Left lung (tissue), 4 donors: ENCODE measurements at regions not wholly inside any gene's neighbourhood (a gene's known extent, or its start where the extent isn't known, plus 50 kb on each side); places are given as distances from the start of the nearest gene placed in this dataset.
"Not testable (repeated sequence)": the region's sequence is repeated elsewhere in the genome, so short reads cannot be mapped to it uniquely, and the experiment has no call there.

ENCODE experiments used
- ATAC-seq: fragments of 200-7000 bp; cut with Tn5 transposase; one replicate; pipeline ENCODE4 v1.9.1; 2020; ENCODE audit warnings: moderate library complexity
- DNase-seq, 4 donors: peaks; one replicate each; pipeline ENCODE4 v3.0.0-alpha.2; 2013 to 2020
- H3K27ac ChIP-seq, 2 donors: fragments of 200-600 bp; sonication (generic) in 1 of 2; one replicate each; pipeline versions ENCODE4 v1.5.0 to v1.8.0; 2020 to 2021
- H3K27me3 ChIP-seq, 2 donors: fragments of 200-600 bp; sonication (generic) in 1 of 2; one replicate each; pipeline versions ENCODE4 v1.5.0 to v1.8.0; 2020 to 2021
- H3K36me3 ChIP-seq, 2 donors: fragments of 200-600 bp; sonication (generic) in 1 of 2; one replicate each; pipeline versions ENCODE4 v1.5.0 to v1.8.0; 2020 to 2021
- H3K4me1 ChIP-seq, 2 donors: fragments of 200-600 bp; one replicate each; pipeline ENCODE4 v1.8.0; 2021
- H3K4me3 ChIP-seq, 2 donors: fragments of 200-600 bp; sonication (generic) in 1 of 2; one replicate each; pipeline versions ENCODE4 v1.5.0 to v1.8.0; 2020 to 2021; ENCODE audit warnings: mild to moderate bottlenecking in 1 of 2
- H3K9me3 ChIP-seq, 2 donors: fragments of 200-600 bp; sonication (generic) in 1 of 2; one replicate each; pipeline versions ENCODE4 v1.5.0 to v1.8.0; 2020 to 2021
- intact Hi-C, 2 donors: fragments of 100-400 bp; cut with DNase I; formaldehyde crosslinking; loops; one replicate each; pipeline versions ENCODE4 v1.11.2 to v1.14.2; 2022
- TF ChIP-seq, protein P1 (sequence below), 2 donors: fragments of 200-600 bp; sonication (generic) in 1 of 2; IDR thresholded peaks; one replicate each; pipeline versions ENCODE4 v1.5.0 to v1.8.0; 2021; ENCODE audit warnings: antibody characterized with exemption in 2 of 2
- donor health status: DM: no; HTN: yes; CAD: no.
- donor health status: DM: no; HTN: no; CAD: no.

DNA sequence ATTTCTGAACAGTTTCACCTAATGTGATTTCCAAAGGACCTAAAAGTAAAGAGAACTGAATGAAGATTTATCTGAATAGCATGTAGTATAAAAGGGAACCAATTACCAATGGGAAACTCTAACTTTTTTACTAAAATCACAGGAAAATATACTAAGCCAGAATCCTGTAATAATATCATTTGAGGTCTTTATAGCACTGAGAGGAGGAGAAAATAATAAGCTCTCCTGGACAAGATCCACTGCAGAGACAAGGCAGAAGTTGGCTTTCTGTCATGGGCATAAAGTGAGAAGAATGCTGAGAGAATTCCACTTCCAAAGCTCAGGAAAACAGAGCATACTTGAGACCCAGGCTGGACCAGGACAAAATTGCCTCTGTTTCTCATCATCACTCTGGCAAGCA is 1131.4 kb downstream of the SORCS1 start:
- Histone ChIP-seq H3K9me3 (peaks cover 0 to 4% of the 10 kb centered on the region in 2 donors), H3K27ac (no peak overlapping the region), H3K4me3 (no peak overlapping the region), H3K36me3 (no peaks in the 10 kb centered on the region), H3K27me3 (no peaks in the 10 kb centered on the region), H3K4me1 (no peaks in the 10 kb centered on the region)
- intact Hi-C loops = no loop called here
- TF ChIP-seq, protein P1, sequence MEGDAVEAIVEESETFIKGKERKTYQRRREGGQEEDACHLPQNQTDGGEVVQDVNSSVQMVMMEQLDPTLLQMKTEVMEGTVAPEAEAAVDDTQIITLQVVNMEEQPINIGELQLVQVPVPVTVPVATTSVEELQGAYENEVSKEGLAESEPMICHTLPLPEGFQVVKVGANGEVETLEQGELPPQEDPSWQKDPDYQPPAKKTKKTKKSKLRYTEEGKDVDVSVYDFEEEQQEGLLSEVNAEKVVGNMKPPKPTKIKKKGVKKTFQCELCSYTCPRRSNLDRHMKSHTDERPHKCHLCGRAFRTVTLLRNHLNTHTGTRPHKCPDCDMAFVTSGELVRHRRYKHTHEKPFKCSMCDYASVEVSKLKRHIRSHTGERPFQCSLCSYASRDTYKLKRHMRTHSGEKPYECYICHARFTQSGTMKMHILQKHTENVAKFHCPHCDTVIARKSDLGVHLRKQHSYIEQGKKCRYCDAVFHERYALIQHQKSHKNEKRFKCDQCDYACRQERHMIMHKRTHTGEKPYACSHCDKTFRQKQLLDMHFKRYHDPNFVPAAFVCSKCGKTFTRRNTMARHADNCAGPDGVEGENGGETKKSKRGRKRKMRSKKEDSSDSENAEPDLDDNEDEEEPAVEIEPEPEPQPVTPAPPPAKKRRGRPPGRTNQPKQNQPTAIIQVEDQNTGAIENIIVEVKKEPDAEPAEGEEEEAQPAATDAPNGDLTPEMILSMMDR (IDR thresholded peaks at IDR 0.05) = no peak
- ATAC-seq = no peak
- DNase-seq = no peak

DNA sequence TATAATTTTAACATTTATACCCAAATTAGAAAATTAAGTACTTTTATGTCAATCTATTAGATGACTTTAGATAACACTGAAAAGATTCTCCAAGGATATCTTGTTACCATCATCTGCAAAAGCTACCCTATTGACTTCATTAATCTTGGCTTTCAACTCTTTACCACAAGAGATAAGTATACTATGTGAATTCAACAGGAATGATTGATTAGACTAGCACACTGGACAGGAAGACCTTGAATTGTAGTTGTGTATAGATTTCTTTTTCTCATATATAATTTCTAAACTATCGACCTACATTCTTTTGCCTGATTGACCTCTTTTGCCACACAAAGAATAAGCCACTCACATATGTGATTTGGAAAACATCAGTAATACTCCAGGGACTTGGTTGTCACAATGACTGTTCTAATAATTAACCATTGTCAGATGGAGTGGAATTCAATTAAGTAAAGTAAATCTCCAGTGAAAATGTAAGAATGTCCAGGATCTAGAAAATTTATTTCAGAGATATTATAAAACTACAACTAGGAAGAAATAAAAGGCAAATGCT is 1132.0 kb downstream of the SORCS1 start:
- Histone ChIP-seq H3K9me3 (peaks cover 0 to 4% of the 10 kb centered on the region in 2 donors), H3K27me3 (no peaks in the 10 kb centered on the region), H3K4me1 (no peaks in the 10 kb centered on the region), H3K4me3 (no peak overlapping the region), H3K27ac (no peak overlapping the region), H3K36me3 (no peaks in the 10 kb centered on the region)
- ATAC-seq (no peak), DNase-seq (no peak)
- TF ChIP-seq, protein P1 (IDR thresholded peaks at IDR 0.05) = no peak
- intact Hi-C loops = no loop called here

DNA sequence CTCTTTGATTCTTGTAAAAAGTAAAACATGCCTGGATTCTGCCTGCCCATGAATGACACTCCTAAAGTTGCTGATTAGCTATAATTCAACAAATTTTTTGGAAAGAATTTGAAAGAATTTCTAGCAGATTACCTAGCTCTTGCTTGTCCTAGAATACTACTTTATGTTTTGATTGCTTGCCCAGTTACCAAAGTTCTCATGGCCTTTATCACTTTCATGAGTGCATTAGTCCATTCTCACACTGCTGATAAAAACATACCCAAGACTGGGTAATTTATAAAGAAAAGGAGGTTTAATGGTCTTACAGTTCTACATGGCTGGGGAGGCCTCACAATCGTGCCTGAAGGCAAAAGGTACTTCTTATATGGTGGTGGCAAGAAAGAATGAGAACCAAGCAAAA is 1137.3 kb downstream of the SORCS1 start:
- no peaks in the 10 kb centered on the region for H3K9me3 ChIP-seq
- no peaks in the 10 kb centered on the region for H3K36me3 ChIP-seq
- H3K4me3 ChIP-seq = no peak overlapping the region
- intact Hi-C loops = no loop called here
- TF ChIP-seq, protein P1 (IDR thresholded peaks at IDR 0.05) = no peak
- no peaks in the 10 kb centered on the region for H3K27me3 ChIP-seq
- H3K27ac ChIP-seq = no peak overlapping the region
- H3K4me1 ChIP-seq = no peaks in the 10 kb centered on the region
- DNase-seq (no peak), ATAC-seq (no peak)

DNA sequence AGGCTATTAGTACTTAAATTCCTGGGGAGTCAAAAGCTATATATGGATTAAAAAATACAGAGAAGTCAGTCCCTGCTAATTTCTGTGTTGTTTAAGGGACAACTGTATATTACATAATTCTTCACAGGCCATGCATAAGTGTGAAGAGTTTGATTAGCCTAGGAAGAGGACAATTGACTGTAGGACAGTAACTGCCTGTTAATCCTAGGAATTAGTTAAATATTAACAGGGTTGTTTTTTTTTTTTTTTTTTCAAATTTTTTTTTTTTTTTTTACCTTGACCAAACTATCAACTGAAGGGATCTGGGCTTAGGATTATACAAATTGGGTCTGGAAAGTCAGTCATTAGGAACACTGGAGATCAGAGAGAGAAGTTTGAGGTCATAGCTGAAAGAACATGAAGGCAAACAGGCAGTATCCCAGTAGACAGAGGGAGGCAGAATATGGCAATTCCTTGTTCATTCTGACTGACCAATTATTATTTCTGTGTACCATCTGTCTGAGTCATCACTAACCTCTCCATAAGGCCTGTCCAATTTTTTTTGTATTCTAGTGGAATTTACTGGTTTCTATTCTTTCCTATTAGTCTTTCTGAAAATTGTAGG is 1139.2 kb downstream of the SORCS1 start:
- DNase-seq (no peak), ATAC-seq (no peak)
- Histone ChIP-seq H3K27me3 (no peaks in the 10 kb centered on the region), H3K4me1 (no peaks in the 10 kb centered on the region), H3K9me3 (no peaks in the 10 kb centered on the region), H3K36me3 (no peaks in the 10 kb centered on the region), H3K27ac (no peak overlapping the region), H3K4me3 (no peak overlapping the region)
- TF ChIP-seq, protein P1 (IDR thresholded peaks at IDR 0.05) = no peak
- intact Hi-C loops = no loop called here

DNA sequence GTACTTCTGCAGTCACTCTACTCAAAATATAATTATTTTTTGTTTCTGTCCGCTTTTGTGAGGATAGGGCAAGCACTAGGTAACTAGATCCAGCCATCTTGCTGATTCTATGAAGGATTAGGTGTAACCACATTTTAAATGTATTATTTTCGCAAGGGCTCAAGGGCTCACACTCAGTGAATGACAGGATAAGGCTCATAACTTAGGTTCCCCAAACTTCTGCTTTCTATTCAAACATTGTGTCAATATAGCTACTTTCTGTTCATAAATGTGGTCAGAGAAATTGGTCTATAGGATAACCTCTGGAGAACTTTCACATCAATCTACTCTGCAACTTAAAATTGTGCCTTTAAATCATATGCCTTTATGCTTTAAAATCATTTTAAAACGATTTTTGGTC is 1141.2 kb downstream of the SORCS1 start:
- no peak overlapping the region for H3K4me3 ChIP-seq
- H3K4me1 ChIP-seq = no peaks in the 10 kb centered on the region
- H3K36me3 ChIP-seq = no peaks in the 10 kb centered on the region
- H3K9me3 ChIP-seq = no peaks in the 10 kb centered on the region
- TF ChIP-seq, protein P1 (IDR thresholded peaks at IDR 0.05) = no peak
- DNase-seq = no peak
- no peak for ATAC-seq
- intact Hi-C loops = no loop called here
- H3K27me3 ChIP-seq = no peaks in the 10 kb centered on the region
- no peak overlapping the region for H3K27ac ChIP-seq

DNA sequence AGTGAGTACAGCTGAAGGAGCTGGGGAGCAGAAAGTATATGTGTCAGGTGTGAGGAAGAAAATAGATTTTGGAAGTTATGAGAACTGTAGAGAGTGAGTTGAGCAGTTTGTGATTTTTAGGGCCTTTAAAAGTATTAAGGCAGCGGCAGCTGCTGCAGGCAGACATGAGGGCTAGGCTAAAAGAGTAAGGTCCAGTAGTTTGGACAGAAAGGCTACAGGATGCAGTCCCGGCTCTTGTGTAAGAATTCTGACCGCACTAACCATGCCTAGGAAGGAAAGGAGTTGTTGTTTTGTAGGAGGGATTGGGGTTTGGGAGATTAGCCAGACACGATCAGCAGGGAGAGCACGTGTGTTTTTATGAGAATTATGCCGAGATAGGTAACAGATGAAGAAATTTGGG is 1144.9 kb downstream of the SORCS1 start:
- intact Hi-C loops, DNase-seq, H3K4me3 ChIP-seq, H3K36me3 ChIP-seq, H3K4me1 ChIP-seq, ATAC-seq, H3K27ac ChIP-seq, H3K27me3 ChIP-seq: not testable (repeated sequence)
- peaks cover 0 to 11% of the 10 kb centered on the region in 2 donors for H3K9me3 ChIP-seq

DNA sequence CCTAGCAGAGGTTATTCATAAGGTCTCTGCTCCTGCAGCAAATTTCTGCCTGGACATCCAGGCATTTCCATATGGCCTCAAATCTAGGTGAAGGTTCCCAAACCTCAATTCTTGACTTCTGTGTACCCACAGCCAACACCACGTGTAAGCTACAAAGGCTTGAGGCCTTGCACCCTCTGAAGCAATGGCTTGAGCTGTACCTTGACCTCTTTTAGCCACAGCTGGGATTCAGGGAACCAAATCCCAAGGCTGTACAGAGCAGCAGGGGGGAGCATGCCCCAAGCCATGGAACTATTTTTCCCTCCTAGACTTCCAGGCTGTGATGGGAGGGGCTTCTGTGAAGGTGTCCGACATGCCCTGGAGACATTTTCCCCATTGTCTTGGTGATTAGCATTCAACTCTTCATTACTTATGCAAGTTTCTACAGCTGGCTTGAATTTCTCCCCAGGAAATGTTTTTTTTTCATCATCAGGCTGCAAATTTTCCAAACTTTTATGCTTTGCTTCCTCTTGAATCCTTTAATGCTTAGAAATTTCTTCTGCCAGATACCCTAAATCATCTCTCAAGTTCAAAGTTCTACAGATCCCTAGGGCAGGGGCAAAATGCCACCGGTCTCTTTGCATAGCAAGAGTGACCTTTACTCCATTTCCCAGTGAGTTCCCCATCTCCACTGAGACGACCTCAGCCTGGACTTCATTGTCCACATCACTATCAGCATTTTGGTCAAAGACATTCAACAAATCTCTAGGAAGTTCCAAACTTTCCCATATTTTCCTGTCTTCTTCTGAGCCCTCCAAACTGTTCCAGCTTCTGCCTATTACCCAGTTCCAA is 1148.9 kb downstream of the SORCS1 start:
- H3K27ac ChIP-seq, ATAC-seq, DNase-seq, intact Hi-C loops, H3K4me1 ChIP-seq, H3K27me3 ChIP-seq, H3K36me3 ChIP-seq, H3K4me3 ChIP-seq: not testable (repeated sequence)
- H3K9me3 ChIP-seq = peaks cover 0 to 20% of the 10 kb centered on the region in 2 donors
